Chondrocyte (in vitro differentiated cells): ENCODE measurements at regions not wholly inside any gene's neighbourhood (a gene's known extent, or its start where the extent isn't known, plus 50 kb on each side); places are given as distances from the start of the nearest gene placed in this dataset.
"Not testable (repeated sequence)": the region's sequence is repeated elsewhere in the genome, so short reads cannot be mapped to it uniquely, and the experiment has no call there.

Source experiments
- DNase-seq: peaks from one replicate; pipeline ENCODE4 v3.0.0; 2021; ENCODE audit warnings: mixed read lengths, low spot score
- H3K27ac Mint-ChIP-seq: one replicate; pipeline ENCODE4 v1.8.0; 2021; ENCODE audit warnings: mild to moderate bottlenecking, moderate library complexity, mixed read lengths; ENCODE audit not compliant: unreplicated experiment
- H3K27me3 Mint-ChIP-seq: 2 replicates; pipeline ENCODE4 v1.8.0; 2021; ENCODE audit warnings: low read depth, mixed read lengths
- H3K36me3 Mint-ChIP-seq: 2 replicates; pipeline ENCODE4 v1.8.0; 2021; ENCODE audit warnings: low read depth, mixed read lengths
- H3K4me1 Mint-ChIP-seq: 2 replicates; pipeline ENCODE4 v1.8.0; 2021; ENCODE audit warnings: low read depth, mild to moderate bottlenecking, mixed read lengths
- H3K4me3 Mint-ChIP-seq: one replicate; pipeline ENCODE4 v1.8.0; 2021; ENCODE audit warnings: mild to moderate bottlenecking, moderate library complexity, mixed read lengths; ENCODE audit not compliant: unreplicated experiment
- H3K9me3 Mint-ChIP-seq: 2 replicates; pipeline ENCODE4 v1.8.0; 2021; ENCODE audit warnings: low read depth, mixed read lengths
- TF ChIP-seq, protein P1 (sequence below): fragments of 200-600 bp; sonication (generic); IDR thresholded peaks from 2 replicates; pipeline ENCODE4 v1.5.0; 2021; ENCODE audit warnings: antibody characterized with exemption, mild to moderate bottlenecking, moderate library complexity

DNA sequence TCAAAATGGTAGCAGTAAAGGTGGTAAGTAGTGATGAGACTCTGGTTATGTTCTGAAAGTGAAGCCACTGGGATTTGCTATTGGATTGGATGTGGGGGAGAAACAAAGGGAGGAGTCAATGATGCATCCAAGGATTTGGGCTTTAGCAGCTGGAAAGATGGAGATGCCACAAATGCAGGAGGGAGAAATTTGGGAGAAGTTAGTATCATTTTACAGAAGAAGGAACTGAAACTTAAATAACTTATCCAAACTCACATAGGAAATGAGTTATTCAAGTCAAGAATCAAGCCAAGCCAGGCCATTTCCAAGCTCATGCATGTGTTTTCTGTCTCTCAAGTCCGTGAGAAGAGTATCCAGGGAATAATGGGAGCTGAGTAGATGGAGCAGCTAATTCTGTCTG lies 155.1 kb upstream of the TNFAIP3 start:
- Mint-ChIP-seq H3K4me1 (peaks cover 3% of the 10 kb centered on the region), H3K27ac (no peak overlapping the region), H3K9me3 (no peaks in the 10 kb centered on the region), H3K4me3 (no peak overlapping the region), H3K27me3 (no peaks in the 10 kb centered on the region), H3K36me3 (no peaks in the 10 kb centered on the region)
- no peak for DNase-seq
- TF ChIP-seq, protein P1, sequence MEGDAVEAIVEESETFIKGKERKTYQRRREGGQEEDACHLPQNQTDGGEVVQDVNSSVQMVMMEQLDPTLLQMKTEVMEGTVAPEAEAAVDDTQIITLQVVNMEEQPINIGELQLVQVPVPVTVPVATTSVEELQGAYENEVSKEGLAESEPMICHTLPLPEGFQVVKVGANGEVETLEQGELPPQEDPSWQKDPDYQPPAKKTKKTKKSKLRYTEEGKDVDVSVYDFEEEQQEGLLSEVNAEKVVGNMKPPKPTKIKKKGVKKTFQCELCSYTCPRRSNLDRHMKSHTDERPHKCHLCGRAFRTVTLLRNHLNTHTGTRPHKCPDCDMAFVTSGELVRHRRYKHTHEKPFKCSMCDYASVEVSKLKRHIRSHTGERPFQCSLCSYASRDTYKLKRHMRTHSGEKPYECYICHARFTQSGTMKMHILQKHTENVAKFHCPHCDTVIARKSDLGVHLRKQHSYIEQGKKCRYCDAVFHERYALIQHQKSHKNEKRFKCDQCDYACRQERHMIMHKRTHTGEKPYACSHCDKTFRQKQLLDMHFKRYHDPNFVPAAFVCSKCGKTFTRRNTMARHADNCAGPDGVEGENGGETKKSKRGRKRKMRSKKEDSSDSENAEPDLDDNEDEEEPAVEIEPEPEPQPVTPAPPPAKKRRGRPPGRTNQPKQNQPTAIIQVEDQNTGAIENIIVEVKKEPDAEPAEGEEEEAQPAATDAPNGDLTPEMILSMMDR = no peak

DNA sequence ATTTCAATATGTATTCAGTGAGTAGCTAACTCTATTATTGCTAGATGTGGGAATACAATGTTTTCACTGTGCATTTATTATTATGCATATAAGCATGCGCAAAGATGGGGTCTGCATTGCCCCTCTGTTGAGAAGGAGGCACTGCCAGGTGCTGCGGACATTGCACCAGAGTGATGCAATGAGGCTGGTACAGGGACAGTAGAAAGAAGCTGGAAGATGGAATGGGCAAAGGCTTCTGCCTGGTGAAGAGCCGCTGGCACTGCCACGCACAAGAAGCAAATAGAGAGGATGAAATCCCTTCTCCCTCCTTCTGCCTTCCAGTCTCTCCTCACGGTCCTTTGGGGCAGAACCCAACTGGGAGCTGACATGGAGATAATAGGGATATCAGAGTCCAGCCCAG lies 154.5 kb upstream of the TNFAIP3 start:
- Mint-ChIP-seq H3K9me3 (no peaks in the 10 kb centered on the region), H3K4me1 (peaks cover 3% of the 10 kb centered on the region), H3K27ac (no peak overlapping the region), H3K36me3 (no peaks in the 10 kb centered on the region), H3K27me3 (no peaks in the 10 kb centered on the region), H3K4me3 (no peak overlapping the region)
- DNase-seq = no peak
- TF ChIP-seq, protein P1 = no peak

DNA sequence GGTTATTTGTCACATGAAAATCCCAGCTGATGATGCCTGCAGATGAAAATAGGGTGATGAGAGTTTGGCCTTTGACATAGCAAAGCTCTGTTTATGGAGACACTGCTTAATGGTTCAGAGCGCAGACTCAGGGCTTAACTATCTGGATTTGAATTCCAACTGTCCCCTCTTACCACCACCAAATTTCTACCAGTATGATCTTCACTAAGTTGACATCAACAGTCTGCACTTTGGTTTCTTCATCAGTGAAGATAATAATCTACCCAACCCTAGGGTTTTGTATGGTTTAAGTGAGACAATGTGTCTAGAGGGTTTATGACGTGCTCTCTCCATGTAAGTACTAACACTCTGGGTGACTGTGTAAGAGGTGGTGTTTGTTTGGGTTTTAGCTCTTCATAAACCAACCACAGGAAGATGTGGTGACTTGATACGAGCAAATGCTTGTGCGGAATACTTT lies 151.4 kb upstream of the TNFAIP3 start:
- H3K4me1 Mint-ChIP-seq = no peaks in the 10 kb centered on the region
- no peak overlapping the region for H3K4me3 Mint-ChIP-seq
- no peaks in the 10 kb centered on the region for H3K36me3 Mint-ChIP-seq
- TF ChIP-seq, protein P1 = no peak
- no peak for DNase-seq
- no peak overlapping the region for H3K27ac Mint-ChIP-seq
- no peaks in the 10 kb centered on the region for H3K9me3 Mint-ChIP-seq
- H3K27me3 Mint-ChIP-seq = no peaks in the 10 kb centered on the region

DNA sequence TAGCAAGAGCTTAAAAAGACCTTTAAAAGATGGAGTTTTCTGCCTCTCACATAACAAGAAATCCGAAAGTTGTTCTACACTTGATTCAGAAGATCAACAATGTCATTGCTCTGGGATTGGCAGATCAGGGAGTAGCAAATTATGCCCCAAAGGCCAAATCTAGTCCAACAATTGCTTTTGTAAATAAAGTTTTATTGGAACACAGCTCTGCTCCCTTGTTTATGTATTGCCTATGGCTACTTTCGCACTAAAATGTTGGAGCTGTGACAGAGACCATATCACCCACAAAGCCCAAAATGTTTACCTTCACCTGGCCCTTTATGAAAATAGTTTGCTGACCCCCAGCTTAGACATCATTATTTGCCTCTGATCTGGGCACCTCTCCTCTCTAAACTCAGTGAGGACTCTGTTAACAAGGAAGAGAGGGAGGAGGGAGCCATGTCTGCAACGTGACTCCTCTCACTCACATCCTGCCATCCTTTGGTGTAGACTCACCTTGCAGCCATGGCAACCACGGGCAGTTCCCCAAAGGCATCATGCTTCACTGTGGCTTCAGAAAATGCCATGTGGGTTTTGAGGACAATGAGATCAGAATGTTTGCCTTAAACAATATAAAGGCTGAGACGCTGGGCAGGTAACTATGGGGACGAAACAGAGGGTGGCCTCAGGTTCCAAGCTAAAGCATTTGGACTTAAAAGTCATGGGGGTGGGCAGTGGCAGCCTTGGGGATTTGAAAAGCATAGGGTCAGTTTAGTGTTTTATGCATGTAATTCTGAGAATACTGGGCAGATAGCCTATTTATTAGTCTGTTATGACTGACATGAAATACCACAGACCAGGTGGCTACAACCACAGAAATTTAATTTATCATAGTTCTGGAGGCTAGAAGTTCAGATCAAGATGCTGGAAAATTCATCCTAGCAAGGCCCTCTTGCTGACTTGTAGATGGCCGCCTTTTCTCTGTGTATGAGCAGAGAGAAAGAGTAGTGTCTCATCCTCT lies 149.7 kb upstream of the TNFAIP3 start:
- no peak for DNase-seq
- no peaks in the 10 kb centered on the region for H3K36me3 Mint-ChIP-seq
- TF ChIP-seq, protein P1 = no peak
- H3K9me3 Mint-ChIP-seq = no peaks in the 10 kb centered on the region
- no peaks in the 10 kb centered on the region for H3K27me3 Mint-ChIP-seq
- H3K27ac Mint-ChIP-seq = no peak overlapping the region
- H3K4me3 Mint-ChIP-seq = no peak overlapping the region
- no peaks in the 10 kb centered on the region for H3K4me1 Mint-ChIP-seq

DNA sequence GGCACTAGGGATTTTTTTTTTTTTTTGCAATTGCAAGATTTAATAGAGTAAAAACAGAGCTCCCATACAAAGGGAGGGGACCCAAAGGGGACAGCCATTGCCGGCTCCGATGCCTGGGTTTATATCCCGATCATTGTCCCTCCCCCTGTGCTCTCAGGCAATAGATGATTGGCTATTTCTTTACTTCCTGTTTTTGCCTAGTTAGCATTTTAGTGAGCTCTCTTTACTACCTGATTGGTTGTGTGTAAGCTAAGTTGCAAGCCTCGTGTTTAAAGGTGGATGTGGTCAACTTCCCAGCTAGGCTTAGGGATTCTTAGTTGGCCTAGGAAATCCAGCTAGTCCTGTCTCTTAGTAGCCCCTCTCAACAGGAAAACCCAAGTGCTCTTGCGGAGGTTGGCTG lies 148.2 kb upstream of the TNFAIP3 start:
- not testable (repeated sequence) for DNase-seq, H3K4me1 Mint-ChIP-seq, H3K4me3 Mint-ChIP-seq, H3K9me3 Mint-ChIP-seq, H3K27ac Mint-ChIP-seq, H3K36me3 Mint-ChIP-seq, H3K27me3 Mint-ChIP-seq
